ENCODE measurements at regions not wholly inside any gene's neighbourhood (a gene's known extent, or its start where the extent isn't known, plus 50 kb on each side); places are given as distances from the start of the nearest gene placed in this dataset.

DNA sequence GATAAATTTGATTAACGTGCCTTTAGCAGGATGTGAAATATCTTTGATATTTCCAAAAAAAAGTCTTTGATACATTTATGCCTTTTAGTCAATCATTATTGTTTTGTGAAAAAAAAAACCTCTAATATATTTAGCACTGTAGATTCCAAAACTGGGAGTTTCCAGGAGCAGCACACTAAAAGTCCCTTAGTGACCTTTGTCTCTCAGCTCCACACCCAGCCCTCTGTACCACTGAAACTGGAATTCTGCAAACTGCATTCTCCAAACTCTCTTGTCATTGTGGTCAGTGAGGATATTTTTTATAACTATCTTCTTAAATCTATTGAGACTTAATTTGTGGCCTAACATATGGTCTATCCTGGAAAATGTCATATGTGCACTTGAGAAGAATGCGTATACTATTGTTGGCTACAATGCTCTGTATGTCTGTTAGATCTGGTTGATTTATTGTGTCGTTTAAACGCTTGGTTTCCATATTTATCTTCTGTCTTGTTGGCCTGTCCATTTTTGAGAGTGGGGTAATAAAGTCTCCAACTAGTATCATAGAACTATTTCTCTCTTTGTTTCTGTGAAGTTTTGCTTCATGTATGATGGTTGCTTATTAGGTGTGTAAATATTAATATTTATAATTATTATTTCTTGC, 73.2 kb upstream of the CNKSR3 start:
- Histone ChIP-seq H3K4me3 (no peak overlapping the region), H3K27me3 (no peaks in the 10 kb centered on the region), H3K4me1 (replicated peaks in 1 of 2) (peaks cover 0 to 9% of the 10 kb centered on the region in 2 donors), H3K36me3 (replicated peaks in 1 of 2) (no peaks in the 10 kb centered on the region), H3K9me3 (replicated peaks in 1 of 3) (peaks cover 0 to 5% (median 0%) of the 10 kb centered on the region in 3 donors), H3K27ac (no peak overlapping the region)
- no peak for TF ChIP-seq POLR2A (IDR thresholded peaks at IDR 0.05)
- TF ChIP-seq, protein P1, sequence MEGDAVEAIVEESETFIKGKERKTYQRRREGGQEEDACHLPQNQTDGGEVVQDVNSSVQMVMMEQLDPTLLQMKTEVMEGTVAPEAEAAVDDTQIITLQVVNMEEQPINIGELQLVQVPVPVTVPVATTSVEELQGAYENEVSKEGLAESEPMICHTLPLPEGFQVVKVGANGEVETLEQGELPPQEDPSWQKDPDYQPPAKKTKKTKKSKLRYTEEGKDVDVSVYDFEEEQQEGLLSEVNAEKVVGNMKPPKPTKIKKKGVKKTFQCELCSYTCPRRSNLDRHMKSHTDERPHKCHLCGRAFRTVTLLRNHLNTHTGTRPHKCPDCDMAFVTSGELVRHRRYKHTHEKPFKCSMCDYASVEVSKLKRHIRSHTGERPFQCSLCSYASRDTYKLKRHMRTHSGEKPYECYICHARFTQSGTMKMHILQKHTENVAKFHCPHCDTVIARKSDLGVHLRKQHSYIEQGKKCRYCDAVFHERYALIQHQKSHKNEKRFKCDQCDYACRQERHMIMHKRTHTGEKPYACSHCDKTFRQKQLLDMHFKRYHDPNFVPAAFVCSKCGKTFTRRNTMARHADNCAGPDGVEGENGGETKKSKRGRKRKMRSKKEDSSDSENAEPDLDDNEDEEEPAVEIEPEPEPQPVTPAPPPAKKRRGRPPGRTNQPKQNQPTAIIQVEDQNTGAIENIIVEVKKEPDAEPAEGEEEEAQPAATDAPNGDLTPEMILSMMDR (IDR thresholded peaks at IDR 0.05), result no peak
- no peak for DNase-seq
- intact Hi-C loops (cut with DNase I), result no loop called here
- WGBS, 4 donors, result 82 to 90% (median 86%) methylated on average over 4 of the region's 4 CpGs

DNA sequence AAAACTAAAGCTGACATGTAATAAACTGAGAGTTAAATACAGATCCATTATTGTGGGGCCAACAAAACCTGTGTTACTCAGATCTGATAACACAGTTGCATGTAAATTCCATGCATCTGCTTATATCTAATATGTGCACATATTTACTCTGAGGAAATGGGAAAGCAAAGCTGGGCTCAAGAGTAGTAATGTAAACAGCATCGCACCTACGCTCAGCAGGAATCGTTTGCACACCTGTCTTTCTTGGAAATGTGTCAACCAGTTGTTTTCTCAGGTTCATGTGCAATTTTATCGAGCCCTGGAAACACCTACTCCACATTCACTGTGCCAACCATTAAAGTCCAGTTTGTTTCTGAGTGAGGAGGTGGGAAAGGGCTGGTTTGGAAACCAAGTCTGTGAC, 80.3 kb upstream of the CNKSR3 start:
- WGBS, 4 donors, result 86 to 90% (median 87%) methylated on average over 4 of the region's 4 CpGs
- H3K27ac ChIP-seq, result no peak overlapping the region
- intact Hi-C loops (cut with DNase I), result no loop called here
- H3K4me1 ChIP-seq (replicated peaks in 1 of 2), result no peaks in the 10 kb centered on the region
- H3K36me3 ChIP-seq (replicated peaks in 1 of 2), result no peaks in the 10 kb centered on the region
- TF ChIP-seq POLR2A (IDR thresholded peaks at IDR 0.05), result no peak
- TF ChIP-seq, protein P1 (IDR thresholded peaks at IDR 0.05), result no peak
- DNase-seq, result no peak
- H3K4me3 ChIP-seq, result no peak overlapping the region
- no peaks in the 10 kb centered on the region for H3K27me3 ChIP-seq
- no peaks in the 10 kb centered on the region for H3K9me3 ChIP-seq (replicated peaks in 1 of 3)

DNA sequence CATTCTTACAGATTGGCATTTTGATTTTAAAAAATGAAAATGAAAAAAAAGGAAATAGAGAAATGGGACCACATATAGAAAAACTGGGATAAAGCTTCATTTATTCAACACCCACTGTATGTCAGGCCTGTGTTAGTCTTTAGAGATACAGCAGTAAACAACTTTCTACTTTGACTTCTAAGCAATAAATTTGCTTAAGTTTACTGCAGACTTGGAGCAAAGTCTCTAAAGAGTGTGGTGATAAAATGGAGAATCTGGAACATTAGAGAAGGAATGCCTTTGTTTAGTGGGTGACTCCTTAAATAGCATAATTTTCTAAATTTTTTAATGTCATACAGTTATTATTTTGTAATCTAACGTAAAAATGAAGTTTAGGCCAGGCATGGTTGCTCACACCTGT, 80.7 kb upstream of the CNKSR3 start:
- H3K4me3 ChIP-seq, result no peak overlapping the region
- no peaks in the 10 kb centered on the region for H3K4me1 ChIP-seq (replicated peaks in 1 of 2)
- 78 to 89% (median 86%) methylated on average over 1 of the region's 1 CpG for WGBS, 4 donors
- H3K36me3 ChIP-seq (replicated peaks in 1 of 2), result no peaks in the 10 kb centered on the region
- no peaks in the 10 kb centered on the region for H3K27me3 ChIP-seq
- no peak overlapping the region for H3K27ac ChIP-seq
- no peak for TF ChIP-seq POLR2A (IDR thresholded peaks at IDR 0.05)
- TF ChIP-seq, protein P1 (IDR thresholded peaks at IDR 0.05), result no peak
- H3K9me3 ChIP-seq (replicated peaks in 1 of 3), result no peaks in the 10 kb centered on the region
- no peak for DNase-seq
- intact Hi-C loops (cut with DNase I), result no loop called here

DNA sequence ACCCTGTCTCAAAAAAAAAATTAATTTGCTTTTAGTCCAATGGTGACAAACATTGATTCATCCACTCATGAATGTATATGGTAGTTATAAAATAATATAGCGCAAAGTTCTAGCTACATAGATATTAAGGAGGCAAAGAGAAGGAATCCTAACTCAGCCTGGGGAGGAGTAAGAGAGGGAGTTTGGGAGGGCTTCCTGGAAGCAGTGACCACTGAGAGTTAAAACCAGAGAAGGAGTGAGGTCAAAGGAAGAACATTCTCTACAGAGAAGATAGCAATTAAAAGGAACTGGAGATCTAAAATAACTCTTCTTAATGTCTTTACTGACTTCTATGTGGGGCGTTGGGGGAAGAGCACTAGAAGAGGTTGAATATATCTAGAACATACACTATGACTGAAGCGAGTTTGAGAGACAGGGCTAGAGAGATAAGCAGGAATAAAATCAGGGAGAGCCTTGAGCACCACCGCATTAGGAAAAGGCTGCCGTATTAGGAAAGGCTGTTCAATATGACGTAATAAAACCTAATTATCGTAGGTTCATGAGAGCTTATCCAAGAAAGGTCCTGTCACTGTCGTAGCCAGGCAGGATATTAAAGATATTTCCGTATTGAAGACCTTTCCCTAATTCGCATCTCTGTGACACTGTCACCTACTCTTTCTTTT, 81.8 kb upstream of the CNKSR3 start:
- Histone ChIP-seq H3K27me3 (no peaks in the 10 kb centered on the region), H3K9me3 (replicated peaks in 1 of 3) (no peaks in the 10 kb centered on the region), H3K4me1 (replicated peaks in 1 of 2) (no peaks in the 10 kb centered on the region), H3K27ac (no peak overlapping the region), H3K4me3 (no peak overlapping the region), H3K36me3 (replicated peaks in 1 of 2) (no peaks in the 10 kb centered on the region)
- no peak for TF ChIP-seq POLR2A (IDR thresholded peaks at IDR 0.05)
- TF ChIP-seq, protein P1 (IDR thresholded peaks at IDR 0.05), result no peak
- intact Hi-C loops (cut with DNase I), result no loop called here
- no peak for DNase-seq
- 87 to 91% (median 89%) methylated on average over 10 of the region's 10 CpGs for WGBS, 4 donors
